IMR-90 (cell line): ENCODE measurements at regions not wholly inside any gene's neighbourhood (a gene's known extent, or its start where the extent isn't known, plus 50 kb on each side); places are given as distances from the start of the nearest gene placed in this dataset.

ENCODE experiments used
- FOS ChIP-seq: fragments of 150-350 bp; IDR thresholded peaks from 2 replicates; pipeline ENCODE4 v1.6.1; 2016; ENCODE audit warnings: low read depth, low read length
- MAFK ChIP-seq: IDR thresholded peaks from 2 replicates; pipeline ENCODE4 v1.6.1; 2012; ENCODE audit warnings: low read depth, low read length, improper control_type of control experiment
- POLR2A ChIP-seq: IDR thresholded peaks from 2 replicates; pipeline ENCODE4 v1.6.1; 2012; ENCODE audit warnings: mild to moderate bottlenecking, low read depth, low read length
- TF ChIP-seq, protein P1 (sequence below): conservative IDR thresholded peaks from 2 replicates; pipeline ENCODE4 v1.5.1; 2012; ENCODE audit warnings: mild to moderate bottlenecking, low read depth, low read length, improper control_type of control experiment

DNA sequence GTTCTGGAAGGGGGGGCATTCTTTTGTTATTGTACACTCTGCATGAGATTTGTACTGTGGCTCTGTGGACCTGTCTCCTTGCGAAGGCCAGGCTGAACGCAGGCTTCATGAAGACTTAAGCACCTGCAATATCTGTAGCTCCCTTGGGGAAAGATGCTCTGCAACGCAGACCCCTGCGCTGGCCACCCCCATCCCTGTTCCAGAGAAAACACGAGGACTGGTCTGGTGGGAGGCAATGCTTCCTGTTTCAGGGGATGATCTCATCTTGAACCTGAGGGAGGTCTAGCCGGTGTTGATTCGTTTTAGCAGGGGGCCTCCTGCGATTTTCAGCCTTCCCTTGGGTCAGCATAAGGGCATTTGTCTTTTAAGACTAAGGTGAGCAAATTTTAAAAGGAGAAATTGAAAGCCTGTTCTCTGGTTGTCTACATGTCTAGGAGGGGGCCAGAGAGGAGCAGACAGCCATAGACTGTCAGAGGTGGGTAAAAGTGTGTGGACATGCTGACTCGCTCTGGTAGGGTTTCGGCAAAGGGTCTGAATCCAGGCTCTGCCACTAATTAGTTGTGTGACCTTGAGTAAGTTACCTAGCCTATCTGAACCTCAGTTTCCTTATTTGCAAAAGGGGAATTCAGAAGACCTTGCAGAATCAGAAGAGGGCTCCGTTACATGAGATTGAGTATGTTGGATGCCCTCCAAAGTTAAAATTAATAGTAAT lies 80.9 kb upstream of the RASGRF1 start:
- TF ChIP-seq MAFK = no peak
- no peak for TF ChIP-seq FOS
- TF ChIP-seq, protein P1, sequence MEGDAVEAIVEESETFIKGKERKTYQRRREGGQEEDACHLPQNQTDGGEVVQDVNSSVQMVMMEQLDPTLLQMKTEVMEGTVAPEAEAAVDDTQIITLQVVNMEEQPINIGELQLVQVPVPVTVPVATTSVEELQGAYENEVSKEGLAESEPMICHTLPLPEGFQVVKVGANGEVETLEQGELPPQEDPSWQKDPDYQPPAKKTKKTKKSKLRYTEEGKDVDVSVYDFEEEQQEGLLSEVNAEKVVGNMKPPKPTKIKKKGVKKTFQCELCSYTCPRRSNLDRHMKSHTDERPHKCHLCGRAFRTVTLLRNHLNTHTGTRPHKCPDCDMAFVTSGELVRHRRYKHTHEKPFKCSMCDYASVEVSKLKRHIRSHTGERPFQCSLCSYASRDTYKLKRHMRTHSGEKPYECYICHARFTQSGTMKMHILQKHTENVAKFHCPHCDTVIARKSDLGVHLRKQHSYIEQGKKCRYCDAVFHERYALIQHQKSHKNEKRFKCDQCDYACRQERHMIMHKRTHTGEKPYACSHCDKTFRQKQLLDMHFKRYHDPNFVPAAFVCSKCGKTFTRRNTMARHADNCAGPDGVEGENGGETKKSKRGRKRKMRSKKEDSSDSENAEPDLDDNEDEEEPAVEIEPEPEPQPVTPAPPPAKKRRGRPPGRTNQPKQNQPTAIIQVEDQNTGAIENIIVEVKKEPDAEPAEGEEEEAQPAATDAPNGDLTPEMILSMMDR = no peak
- no peak for TF ChIP-seq POLR2A
